HAP-1 (cell line): ENCODE measurements at regions not wholly inside any gene's neighbourhood (a gene's known extent, or its start where the extent isn't known, plus 50 kb on each side); places are given as distances from the start of the nearest gene placed in this dataset.

Experiments
- DNase-seq, 2 experiments: peaks; one replicate each; pipeline ENCODE4 v3.0.0-alpha.2; 2016 to 2020; ENCODE audit warnings: low spot score in 2 of 2
- H3K27me3 ChIP-seq: fragments of 250-450 bp; sonication (Bioruptor Pico); 2 replicates; pipeline ENCODE4 v1.5.1; 2020; ENCODE audit warnings: low read depth, mild to moderate bottlenecking, moderate library complexity
- H3K36me3 ChIP-seq: fragments of 250-450 bp; sonication (Bioruptor Pico); replicated peaks from 2 replicates; pipeline ENCODE4 v1.5.1; 2020; ENCODE audit warnings: mild to moderate bottlenecking
- H3K4me1 ChIP-seq: fragments of 250-450 bp; sonication (Bioruptor Pico); 2 replicates; pipeline ENCODE4 v1.5.1; 2020; ENCODE audit warnings: mild to moderate bottlenecking
- H3K4me3 ChIP-seq: fragments of 250-450 bp; sonication (Bioruptor Pico); 2 replicates; pipeline ENCODE4 v1.5.1; 2020; ENCODE audit warnings: mild to moderate bottlenecking, moderate library complexity
- H3K9me3 ChIP-seq: fragments of 250-450 bp; sonication (Bioruptor Pico); 2 replicates; pipeline ENCODE4 v1.5.1; 2020; ENCODE audit warnings: mild to moderate bottlenecking, moderate library complexity
- in situ Hi-C: fragments of 300-500 bp; cut with MboI; formaldehyde crosslinking; loops from 3 replicates; pipeline ENCODE4 v1.14.3; 2020; ENCODE audit warnings: low sequenced_read_pairs, inconsistent platforms, mixed read lengths

- in situ Hi-C loops: no loop called here
- no peaks in the 10 kb centered on the region for H3K9me3 ChIP-seq
- no peaks in the 10 kb centered on the region for H3K36me3 ChIP-seq
- H3K27me3 ChIP-seq: no peaks in the 10 kb centered on the region
- H3K4me3 ChIP-seq: no peak overlapping the region
- no peak for DNase-seq
- no peaks in the 10 kb centered on the region for H3K4me1 ChIP-seq
Measured at GRCh38 chr5:73367650-73368049, 80.9 kb downstream of the FOXD1 start.

- H3K36me3 ChIP-seq: no peaks in the 10 kb centered on the region
- no peak overlapping the region for H3K4me3 ChIP-seq
- DNase-seq: no peak
- in situ Hi-C loops: no loop called here
- no peaks in the 10 kb centered on the region for H3K9me3 ChIP-seq
- H3K27me3 ChIP-seq: no peaks in the 10 kb centered on the region
- no peaks in the 10 kb centered on the region for H3K4me1 ChIP-seq
Measured at GRCh38 chr5:73365990-73366667, 82.4 kb downstream of the FOXD1 start.

GRCh38 chr5:73365301-73365853, 83.2 kb downstream of the FOXD1 start:
- Histone ChIP-seq H3K4me1 (no peaks in the 10 kb centered on the region), H3K36me3 (no peaks in the 10 kb centered on the region), H3K27me3 (no peaks in the 10 kb centered on the region), H3K9me3 (no peaks in the 10 kb centered on the region), H3K4me3 (no peak overlapping the region)
- DNase-seq: no peak
- in situ Hi-C loops: no loop called here

GRCh38 chr5:73363911-73364730, 84.5 kb downstream of the FOXD1 start:
- Histone ChIP-seq H3K36me3 (no peaks in the 10 kb centered on the region), H3K9me3 (no peaks in the 10 kb centered on the region), H3K4me3 (no peak overlapping the region), H3K4me1 (no peaks in the 10 kb centered on the region), H3K27me3 (no peaks in the 10 kb centered on the region)
- in situ Hi-C loops: no loop called here
- DNase-seq: no peak

GRCh38 chr5:73359395-73359794, 89.2 kb downstream of the FOXD1 start:
- Histone ChIP-seq H3K9me3 (no peaks in the 10 kb centered on the region), H3K4me1 (no peaks in the 10 kb centered on the region), H3K4me3 (no peak overlapping the region), H3K36me3 (no peaks in the 10 kb centered on the region), H3K27me3 (peaks cover 8% of the 10 kb centered on the region; the same call in 1 of the 2 replicates)
- in situ Hi-C loops: no loop called here
- DNase-seq: no peak

- H3K4me3 ChIP-seq: no peak overlapping the region
- no peaks in the 10 kb centered on the region for H3K9me3 ChIP-seq
- peaks cover 9% of the 10 kb centered on the region; the same call in 1 of the 2 replicates for H3K27me3 ChIP-seq
- H3K36me3 ChIP-seq: no peaks in the 10 kb centered on the region
- no peak for DNase-seq
- in situ Hi-C loops: no loop called here
- H3K4me1 ChIP-seq: no peaks in the 10 kb centered on the region
Measured at GRCh38 chr5:73358366-73358765, 90.2 kb downstream of the FOXD1 start.

GRCh38 chr5:73357576-73357975, 91.0 kb downstream of the FOXD1 start:
- in situ Hi-C loops: no loop called here
- Histone ChIP-seq H3K9me3 (no peaks in the 10 kb centered on the region), H3K4me1 (no peaks in the 10 kb centered on the region), H3K4me3 (no peak overlapping the region), H3K36me3 (no peaks in the 10 kb centered on the region), H3K27me3 (peaks cover 12% of the 10 kb centered on the region; the same call in 1 of the 2 replicates)
- no peak for DNase-seq

- no peaks in the 10 kb centered on the region for H3K9me3 ChIP-seq
- in situ Hi-C loops: no loop called here
Measured at GRCh38 chr5:73355108-73355507, 93.5 kb downstream of the FOXD1 start.

GRCh38 chr5:73354406-73354805, 94.2 kb downstream of the FOXD1 start:
- no peak for DNase-seq
- Histone ChIP-seq H3K9me3 (no peaks in the 10 kb centered on the region), H3K4me3 (no peak overlapping the region), H3K4me1 (no peaks in the 10 kb centered on the region), H3K27me3 (peaks cover 14% of the 10 kb centered on the region), H3K36me3 (no peaks in the 10 kb centered on the region)
- in situ Hi-C loops: no loop called here

More at GRCh38 chr5:73355108-73355507, 93.5 kb downstream of the FOXD1 start:
- H3K4me3 ChIP-seq: no peak overlapping the region
- H3K36me3 ChIP-seq: no peaks in the 10 kb centered on the region
- H3K27me3 ChIP-seq: peaks cover 14% of the 10 kb centered on the region
- DNase-seq: no peak
- H3K4me1 ChIP-seq: no peaks in the 10 kb centered on the region

GRCh38 chr5:73352649-73353230, 95.8 kb downstream of the FOXD1 start:
- H3K4me1 ChIP-seq: no peaks in the 10 kb centered on the region
- no peak for DNase-seq
- H3K4me3 ChIP-seq: no peak overlapping the region
- H3K9me3 ChIP-seq: no peaks in the 10 kb centered on the region
- H3K36me3 ChIP-seq: no peaks in the 10 kb centered on the region
- H3K27me3 ChIP-seq: peaks cover 14% of the 10 kb centered on the region
- in situ Hi-C loops: no loop called here

GRCh38 chr5:73352243-73352642, 96.3 kb downstream of the FOXD1 start:
- no peaks in the 10 kb centered on the region for H3K36me3 ChIP-seq
- no peak for DNase-seq
- no peak overlapping the region for H3K4me3 ChIP-seq
- no peaks in the 10 kb centered on the region for H3K4me1 ChIP-seq
- H3K9me3 ChIP-seq: no peaks in the 10 kb centered on the region
- in situ Hi-C loops: no loop called here
- H3K27me3 ChIP-seq: peaks cover 14% of the 10 kb centered on the region

- Histone ChIP-seq H3K27me3 (peaks cover 14% of the 10 kb centered on the region), H3K36me3 (no peaks in the 10 kb centered on the region), H3K9me3 (no peaks in the 10 kb centered on the region), H3K4me1 (no peaks in the 10 kb centered on the region), H3K4me3 (no peak overlapping the region)
- no peak for DNase-seq
- in situ Hi-C loops: no loop called here
Measured at GRCh38 chr5:73351593-73351992, 97.0 kb downstream of the FOXD1 start.

GRCh38 chr5:73346878-73347408, 101.6 kb downstream of the FOXD1 start:
- H3K36me3 ChIP-seq: no peaks in the 10 kb centered on the region
- DNase-seq: no peak
- no peaks in the 10 kb centered on the region for H3K9me3 ChIP-seq
- in situ Hi-C loops: no loop called here
- no peaks in the 10 kb centered on the region for H3K4me1 ChIP-seq
- H3K4me3 ChIP-seq: no peak overlapping the region
- H3K27me3 ChIP-seq: peaks cover 2% of the 10 kb centered on the region; the same call in 1 of the 2 replicates
